ENCODE measurements at regions not wholly inside any gene's neighbourhood (a gene's known extent, or its start where the extent isn't known, plus 50 kb on each side); places are given as distances from the start of the nearest gene placed in this dataset.

DNA sequence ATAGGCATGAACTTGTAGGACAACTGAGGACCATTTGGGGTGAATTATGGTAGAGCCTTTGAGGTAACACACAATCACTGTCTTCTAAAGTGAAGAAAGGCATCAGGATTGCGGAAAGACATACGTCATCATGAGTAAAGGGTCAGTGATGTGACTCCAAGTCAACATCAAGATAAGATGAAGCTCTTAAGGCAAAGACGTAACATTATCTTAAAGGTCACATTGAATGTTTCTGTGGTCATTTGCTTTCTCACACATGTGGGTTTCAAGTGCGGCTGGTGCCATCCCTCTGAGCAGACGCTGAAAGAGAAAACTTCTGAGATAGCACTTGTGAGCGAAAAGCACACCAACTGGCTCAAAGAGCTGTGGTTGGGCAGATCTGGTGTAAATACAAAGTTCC, 63.3 kb upstream of the GRAMD2B start:
- Mint-ChIP-seq H3K27me3 (ENCODE audit: low read depth) (no peaks in the 10 kb centered on the region), H3K4me1 (ENCODE audit: low read depth) (peaks cover 7% of the 10 kb centered on the region), H3K36me3 (ENCODE audit: insufficient read depth in 2 of 2) (no peaks in the 10 kb centered on the region), H3K4me3 (no peak overlapping the region), H3K27ac (no peak overlapping the region), H3K9me3 (no peaks in the 10 kb centered on the region)
- ATAC-seq (replicated peaks in 1 of 2) (no peak), DNase-seq (no peak)

DNA sequence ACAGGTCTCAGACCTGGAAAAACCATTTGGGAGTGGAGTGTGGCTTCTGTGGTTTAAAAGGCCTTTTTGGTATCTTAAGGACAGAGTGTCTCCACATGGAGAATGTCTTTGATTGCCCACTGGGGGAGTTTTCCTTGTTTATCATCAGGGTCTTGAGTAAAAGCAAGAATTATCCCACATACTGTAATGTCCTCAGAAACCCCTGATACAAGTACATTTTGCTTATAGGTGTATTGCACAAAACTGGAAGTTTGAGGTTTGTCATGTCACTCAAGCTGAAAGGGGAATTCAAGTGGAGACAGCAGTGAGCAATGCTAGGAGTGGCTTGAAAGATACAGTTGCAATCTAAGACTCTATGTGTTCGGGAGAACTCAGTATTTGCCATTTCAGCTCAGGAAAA, 62.7 kb upstream of the GRAMD2B start:
- H3K27ac Mint-ChIP-seq = no peak overlapping the region
- H3K4me1 Mint-ChIP-seq (ENCODE audit: low read depth) = peaks cover under 1% of the 10 kb centered on the region
- no peak for ATAC-seq (replicated peaks in 1 of 2)
- H3K36me3 Mint-ChIP-seq (ENCODE audit: insufficient read depth in 2 of 2) = no peaks in the 10 kb centered on the region
- H3K4me3 Mint-ChIP-seq = no peak overlapping the region
- H3K9me3 Mint-ChIP-seq = no peaks in the 10 kb centered on the region
- no peak for DNase-seq
- no peaks in the 10 kb centered on the region for H3K27me3 Mint-ChIP-seq (ENCODE audit: low read depth)

DNA sequence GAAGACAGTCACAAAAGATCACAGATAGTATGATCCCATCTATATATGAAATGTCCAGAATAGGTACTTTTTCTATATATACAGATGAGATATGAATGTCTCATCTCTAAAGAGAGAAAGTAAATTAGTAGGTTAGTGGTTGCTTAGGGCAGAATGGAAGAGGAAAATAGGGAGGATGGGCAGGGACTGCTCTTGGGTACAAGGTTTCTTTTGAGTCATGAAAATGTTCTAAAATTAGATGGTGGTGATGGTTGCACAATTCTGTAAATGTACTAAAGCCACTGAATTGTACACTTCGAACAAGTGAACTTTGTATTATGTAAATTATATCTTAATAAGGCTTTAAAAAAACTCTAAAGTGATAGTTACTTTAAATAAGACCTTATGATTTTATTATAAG, 59.6 kb upstream of the GRAMD2B start:
- H3K9me3 Mint-ChIP-seq = no peaks in the 10 kb centered on the region
- H3K4me1 Mint-ChIP-seq (ENCODE audit: low read depth) = no peaks in the 10 kb centered on the region
- no peaks in the 10 kb centered on the region for H3K36me3 Mint-ChIP-seq (ENCODE audit: insufficient read depth in 2 of 2)
- H3K27me3 Mint-ChIP-seq (ENCODE audit: low read depth) = no peaks in the 10 kb centered on the region
- DNase-seq (no peak), ATAC-seq (replicated peaks in 1 of 2) (peak in 1 of 2 donors; percentile 64)
- no peak overlapping the region for H3K4me3 Mint-ChIP-seq
- no peak overlapping the region for H3K27ac Mint-ChIP-seq

DNA sequence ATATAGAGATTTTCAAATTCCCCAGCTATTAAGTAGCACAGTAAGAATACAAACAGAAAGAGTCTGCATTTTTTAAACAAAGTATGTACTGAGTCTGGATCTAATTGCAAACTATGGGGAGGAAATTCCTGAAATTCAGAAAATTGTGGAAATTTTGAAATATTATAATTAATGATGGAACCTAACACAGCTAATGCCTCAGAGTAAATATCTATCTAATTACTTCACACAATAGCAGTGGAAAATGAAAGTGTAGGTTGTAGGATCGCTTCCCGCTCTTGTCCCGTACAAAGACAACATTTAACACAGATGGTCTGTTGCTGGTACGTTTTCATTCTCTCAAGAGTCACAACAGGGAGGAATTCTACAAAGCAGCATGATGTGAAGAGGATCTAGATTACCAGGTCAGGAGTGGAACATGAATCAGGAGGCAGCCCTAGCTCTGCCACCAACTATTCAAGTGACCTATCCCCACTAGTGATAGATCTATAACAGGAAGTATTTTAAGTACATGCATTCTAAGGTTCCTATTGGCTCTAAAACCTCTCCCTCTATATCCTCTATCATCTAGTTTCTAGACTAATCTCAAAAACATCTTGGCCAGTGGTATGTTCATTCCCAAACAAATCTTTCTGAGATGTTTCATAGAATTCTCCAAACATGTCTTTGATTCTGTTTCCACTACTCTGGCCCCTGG, 58.9 kb upstream of the GRAMD2B start:
- no peaks in the 10 kb centered on the region for H3K36me3 Mint-ChIP-seq (ENCODE audit: insufficient read depth in 2 of 2)
- H3K27me3 Mint-ChIP-seq (ENCODE audit: low read depth) = no peaks in the 10 kb centered on the region
- H3K9me3 Mint-ChIP-seq = no peaks in the 10 kb centered on the region
- ATAC-seq (replicated peaks in 1 of 2) (no peak), DNase-seq (no peak)
- no peak overlapping the region for H3K4me3 Mint-ChIP-seq
- H3K27ac Mint-ChIP-seq = no peak overlapping the region
- H3K4me1 Mint-ChIP-seq (ENCODE audit: low read depth) = no peaks in the 10 kb centered on the region

DNA sequence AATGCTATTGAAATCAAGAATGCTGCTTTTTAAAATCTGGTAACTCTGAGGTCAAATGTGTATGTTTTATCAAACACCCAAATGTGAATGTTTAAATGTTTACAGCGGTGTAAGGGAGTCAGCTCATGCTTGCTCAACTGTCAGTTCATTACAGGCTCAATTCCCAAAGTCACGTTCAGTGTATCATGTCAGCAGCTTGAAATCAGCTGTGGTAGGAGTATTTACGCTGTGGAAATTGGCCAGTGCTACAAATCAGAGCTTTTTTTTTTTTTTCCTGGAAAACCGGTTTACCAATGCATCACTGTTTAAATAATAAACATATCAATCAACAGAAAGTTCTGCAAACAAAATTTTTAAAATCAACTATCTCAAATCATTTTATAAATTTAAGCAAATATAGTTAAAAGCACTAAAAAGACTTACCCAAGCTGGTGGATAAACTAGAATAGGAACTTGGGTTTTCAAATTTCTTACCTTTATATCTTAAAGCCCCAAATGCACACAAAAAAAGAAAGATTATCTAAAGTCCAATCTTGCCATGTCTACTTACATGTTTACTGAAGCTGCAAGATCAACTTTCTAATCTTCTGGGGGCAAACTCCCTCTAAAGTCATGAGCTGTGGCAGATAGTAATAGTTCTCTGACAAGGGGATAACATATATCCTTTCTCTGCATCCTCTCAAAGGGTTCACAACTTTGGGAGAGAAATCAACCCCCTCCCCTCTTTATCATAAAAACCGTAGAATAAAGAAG, 57.6 kb upstream of the GRAMD2B start:
- no peaks in the 10 kb centered on the region for H3K4me1 Mint-ChIP-seq (ENCODE audit: low read depth)
- no peaks in the 10 kb centered on the region for H3K9me3 Mint-ChIP-seq
- no peaks in the 10 kb centered on the region for H3K27me3 Mint-ChIP-seq (ENCODE audit: low read depth)
- H3K4me3 Mint-ChIP-seq = no peak overlapping the region
- no peak for ATAC-seq (replicated peaks in 1 of 2)
- DNase-seq = no peak
- no peaks in the 10 kb centered on the region for H3K36me3 Mint-ChIP-seq (ENCODE audit: insufficient read depth in 2 of 2)
- no peak overlapping the region for H3K27ac Mint-ChIP-seq

DNA sequence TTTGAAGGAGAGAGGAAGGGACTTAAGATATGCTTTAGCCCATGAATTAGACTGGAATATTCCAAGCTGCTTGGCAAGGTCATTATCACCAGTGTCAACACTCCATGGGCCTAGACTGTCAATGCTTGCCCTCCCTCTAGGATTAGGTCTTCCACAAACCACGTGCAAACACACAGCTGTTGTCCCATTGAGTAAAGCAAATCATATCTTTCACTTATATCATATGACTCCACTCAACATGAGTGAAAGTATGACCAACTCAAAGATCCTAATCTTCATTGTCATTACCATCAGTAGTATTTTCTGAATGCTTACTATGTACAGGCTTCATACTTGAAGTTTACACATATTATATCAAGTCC, 57.0 kb upstream of the GRAMD2B start:
- Mint-ChIP-seq H3K9me3 (no peaks in the 10 kb centered on the region), H3K27me3 (ENCODE audit: low read depth) (no peaks in the 10 kb centered on the region), H3K4me3 (no peak overlapping the region), H3K4me1 (ENCODE audit: low read depth) (no peaks in the 10 kb centered on the region), H3K27ac (no peak overlapping the region), H3K36me3 (ENCODE audit: insufficient read depth in 2 of 2) (no peaks in the 10 kb centered on the region)
- no peak for DNase-seq
- peak in 1 of 2 donors; percentile 53 for ATAC-seq (replicated peaks in 1 of 2)

DNA sequence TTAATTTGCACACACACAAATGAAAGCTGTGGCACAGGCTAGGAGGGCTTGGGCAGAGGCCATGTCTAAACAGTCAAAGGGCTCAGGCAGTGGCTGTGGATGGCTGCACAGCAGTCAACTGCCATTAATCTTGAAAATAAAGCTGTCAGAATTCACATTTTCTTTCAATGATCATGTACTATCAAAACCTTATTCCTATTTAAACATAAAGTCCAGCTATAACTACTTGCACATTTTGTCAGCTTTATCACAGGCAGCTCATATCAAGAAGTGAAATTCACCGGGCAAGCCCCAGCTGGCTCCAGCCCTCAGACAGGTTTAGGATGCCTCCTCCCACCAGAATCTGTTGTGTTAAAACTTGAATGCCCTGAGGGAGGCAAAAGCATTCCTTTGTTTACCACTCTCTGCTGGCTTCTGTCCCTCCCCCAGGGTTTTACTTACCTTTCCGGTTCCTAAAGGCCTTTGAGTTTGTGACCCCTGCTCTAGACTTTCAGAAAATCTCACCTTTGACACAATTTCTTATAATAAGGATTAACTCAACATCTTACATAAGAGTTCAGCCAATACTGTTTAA, 54.9 kb upstream of the GRAMD2B start:
- H3K9me3 Mint-ChIP-seq = no peaks in the 10 kb centered on the region
- ATAC-seq (replicated peaks in 1 of 2) = no peak

DNA sequence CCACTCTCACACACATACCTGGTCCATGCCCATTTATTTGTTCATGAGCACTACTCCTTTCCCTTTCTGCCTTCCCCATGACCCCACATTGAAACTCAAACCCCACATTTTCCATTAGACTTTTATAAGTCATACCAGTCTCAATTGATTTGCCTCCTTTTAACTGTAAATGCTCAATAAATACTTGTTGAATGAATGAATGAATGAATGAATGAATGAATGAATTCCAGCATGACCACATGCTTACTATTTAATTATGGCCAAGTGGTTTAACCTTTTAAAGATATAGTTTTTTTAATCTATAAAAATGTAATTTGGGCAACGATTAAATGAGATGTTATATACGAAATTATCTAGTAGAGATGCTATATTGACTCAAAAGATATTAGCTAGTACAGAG, 54.1 kb upstream of the GRAMD2B start:
- Mint-ChIP-seq H3K9me3 (no peaks in the 10 kb centered on the region), H3K36me3 (ENCODE audit: insufficient read depth in 2 of 2) (no peaks in the 10 kb centered on the region), H3K27me3 (ENCODE audit: low read depth) (no peaks in the 10 kb centered on the region), H3K4me1 (ENCODE audit: low read depth) (peaks cover 10% of the 10 kb centered on the region), H3K27ac (no peak overlapping the region), H3K4me3 (no peak overlapping the region)
- DNase-seq (no peak), ATAC-seq (replicated peaks in 1 of 2) (no peak)

More for the DNA sequence above, 54.9 kb upstream of the GRAMD2B start:
- peaks cover 2% of the 10 kb centered on the region for H3K4me1 Mint-ChIP-seq (ENCODE audit: low read depth)
- H3K27me3 Mint-ChIP-seq (ENCODE audit: low read depth) = no peaks in the 10 kb centered on the region
- no peak overlapping the region for H3K27ac Mint-ChIP-seq
- no peaks in the 10 kb centered on the region for H3K36me3 Mint-ChIP-seq (ENCODE audit: insufficient read depth in 2 of 2)
- DNase-seq = no peak
- no peak overlapping the region for H3K4me3 Mint-ChIP-seq

DNA sequence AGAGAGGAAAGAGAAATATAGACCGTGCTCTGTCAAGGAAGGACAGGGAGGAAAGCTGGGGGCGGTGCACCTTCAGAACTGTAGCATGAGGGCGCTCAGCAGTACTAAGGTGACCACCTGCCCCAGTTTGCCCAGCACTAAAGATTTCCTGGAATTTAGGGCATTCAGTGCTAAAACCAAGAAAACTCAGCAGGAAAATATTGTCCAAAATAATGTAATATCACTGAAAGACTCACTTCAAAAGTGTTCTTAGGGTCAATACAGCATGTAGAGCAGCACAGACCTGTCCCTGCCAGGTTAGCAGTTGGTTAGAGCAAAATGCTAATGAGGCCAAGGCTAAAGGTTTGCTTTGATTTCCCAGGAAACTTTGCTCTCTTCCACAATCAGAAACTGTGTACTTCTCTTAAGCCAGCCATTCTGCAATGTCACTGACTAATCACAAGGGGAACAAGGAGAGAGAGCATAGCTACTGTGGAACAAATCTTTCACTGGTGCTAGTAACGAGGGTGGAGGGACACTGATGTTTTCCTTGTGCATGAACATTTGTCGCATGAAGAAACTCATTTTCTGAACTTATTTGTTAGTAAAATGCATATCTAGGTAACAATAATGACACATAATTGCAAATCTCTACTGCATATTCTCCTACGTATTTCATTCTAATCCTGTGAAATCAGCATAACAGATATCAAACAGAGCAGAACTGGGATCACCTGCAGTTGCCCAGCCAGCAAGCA, 53.0 kb upstream of the GRAMD2B start:
- H3K27me3 Mint-ChIP-seq (ENCODE audit: low read depth) = no peaks in the 10 kb centered on the region
- DNase-seq = no peak
- H3K4me1 Mint-ChIP-seq (ENCODE audit: low read depth) = peaks cover 15% of the 10 kb centered on the region
- H3K36me3 Mint-ChIP-seq (ENCODE audit: insufficient read depth in 2 of 2) = no peaks in the 10 kb centered on the region
- no peak for ATAC-seq (replicated peaks in 1 of 2)
- no peak overlapping the region for H3K27ac Mint-ChIP-seq
- H3K4me3 Mint-ChIP-seq = no peak overlapping the region
- H3K9me3 Mint-ChIP-seq = no peaks in the 10 kb centered on the region

DNA sequence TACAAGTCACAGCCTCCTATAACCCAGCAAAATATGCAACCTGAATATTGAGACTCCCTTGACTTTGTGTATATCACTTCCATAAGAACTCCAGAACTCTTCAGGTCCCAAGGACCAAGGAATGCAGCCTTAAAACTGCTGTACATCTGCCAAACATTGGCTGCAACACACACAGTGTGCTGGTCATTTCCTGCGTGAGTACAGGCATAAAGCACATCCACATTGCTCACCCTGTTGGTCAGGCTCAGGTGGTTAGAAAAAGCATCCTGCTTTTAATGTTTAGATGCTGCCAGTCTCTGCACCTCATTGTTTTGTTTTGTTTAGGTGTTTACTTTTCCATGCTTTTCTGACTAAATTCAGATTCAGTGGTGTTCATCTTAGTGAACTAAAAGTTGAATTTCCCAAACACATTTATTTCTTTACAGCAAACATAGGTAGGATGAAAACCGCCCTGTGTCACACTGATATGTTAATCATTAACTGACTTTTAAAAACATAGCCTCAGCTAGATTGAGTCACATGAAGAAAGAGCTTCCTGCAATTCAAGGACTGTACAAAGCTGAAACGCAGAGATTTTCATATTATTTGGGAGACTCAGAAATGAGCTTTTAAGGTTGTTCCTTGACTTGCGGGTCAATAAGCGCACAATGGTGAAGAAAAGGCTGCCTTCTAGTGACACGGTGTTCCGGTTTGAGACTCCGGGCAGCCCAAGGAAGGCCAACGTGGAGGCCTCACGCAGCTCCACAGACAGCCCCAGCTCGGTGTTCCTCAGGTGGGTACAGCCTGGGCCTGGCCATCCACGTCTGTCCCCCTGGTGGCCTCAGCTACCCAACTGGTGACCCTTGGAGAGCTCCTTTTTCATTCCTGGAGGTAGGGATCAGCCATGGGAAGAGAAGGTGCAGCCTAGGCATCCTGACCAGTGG, 52.2 kb upstream of the GRAMD2B start:
- no peak overlapping the region for H3K4me3 Mint-ChIP-seq
- no peak overlapping the region for H3K27ac Mint-ChIP-seq
- ATAC-seq (replicated peaks in 1 of 2) = no peak
- H3K36me3 Mint-ChIP-seq (ENCODE audit: insufficient read depth in 2 of 2) = no peaks in the 10 kb centered on the region
- no peaks in the 10 kb centered on the region for H3K27me3 Mint-ChIP-seq (ENCODE audit: low read depth)
- H3K4me1 Mint-ChIP-seq (ENCODE audit: low read depth) = peaks cover 15% of the 10 kb centered on the region
- no peak for DNase-seq
- H3K9me3 Mint-ChIP-seq = no peaks in the 10 kb centered on the region

DNA sequence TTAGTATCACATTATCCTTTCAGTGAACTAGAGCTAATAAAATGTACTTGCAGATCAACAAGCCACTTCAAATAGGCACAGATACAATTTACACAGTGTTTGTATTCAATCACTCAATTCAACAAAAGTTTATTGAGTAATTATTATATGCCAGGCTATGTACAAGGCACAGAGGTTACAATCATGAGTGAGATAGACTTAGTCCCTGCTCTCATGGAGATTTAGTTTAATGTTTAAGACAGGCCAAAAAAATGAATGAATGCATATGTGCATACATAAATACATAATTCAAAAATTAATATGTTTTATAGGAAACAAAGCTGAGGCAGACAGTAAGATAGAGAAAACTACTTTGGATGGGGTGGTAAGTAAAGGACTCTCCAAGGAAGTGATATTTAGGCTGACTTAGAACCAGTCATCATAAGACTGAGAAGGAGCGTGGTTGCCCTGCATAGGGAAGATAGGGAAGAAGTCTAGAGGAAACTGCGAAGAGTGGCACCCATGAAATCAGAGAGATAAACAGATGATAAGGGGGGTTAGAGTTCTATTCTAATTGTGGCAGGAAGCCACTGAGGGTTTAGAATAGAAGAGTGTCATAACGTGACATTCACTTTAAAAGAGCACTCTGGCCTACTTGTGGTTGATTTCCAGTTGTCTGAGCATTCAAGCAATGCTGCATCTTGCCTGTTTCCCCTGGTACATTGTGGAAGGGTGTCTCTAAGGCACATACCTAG, 49.7 kb upstream of the GRAMD2B start:
- Mint-ChIP-seq H3K9me3 (no peaks in the 10 kb centered on the region), H3K4me3 (no peak overlapping the region), H3K27me3 (ENCODE audit: low read depth) (no peaks in the 10 kb centered on the region), H3K4me1 (ENCODE audit: low read depth) (peaks cover 15% of the 10 kb centered on the region), H3K27ac (no peak overlapping the region), H3K36me3 (ENCODE audit: insufficient read depth in 2 of 2) (no peaks in the 10 kb centered on the region)
- DNase-seq = no peak
- ATAC-seq (replicated peaks in 1 of 2) = peak; percentile 47 to 48
